KG1 (cell line): ENCODE measurements at regions not wholly inside any gene's neighbourhood (a gene's known extent, or its start where the extent isn't known, plus 50 kb on each side); places are given as distances from the start of the nearest gene placed in this dataset.

Experiments used
- DNase-seq: peaks from one replicate; lab custom pipeline; 2025; lab: John Stamatoyannopoulos, UW

DNA sequence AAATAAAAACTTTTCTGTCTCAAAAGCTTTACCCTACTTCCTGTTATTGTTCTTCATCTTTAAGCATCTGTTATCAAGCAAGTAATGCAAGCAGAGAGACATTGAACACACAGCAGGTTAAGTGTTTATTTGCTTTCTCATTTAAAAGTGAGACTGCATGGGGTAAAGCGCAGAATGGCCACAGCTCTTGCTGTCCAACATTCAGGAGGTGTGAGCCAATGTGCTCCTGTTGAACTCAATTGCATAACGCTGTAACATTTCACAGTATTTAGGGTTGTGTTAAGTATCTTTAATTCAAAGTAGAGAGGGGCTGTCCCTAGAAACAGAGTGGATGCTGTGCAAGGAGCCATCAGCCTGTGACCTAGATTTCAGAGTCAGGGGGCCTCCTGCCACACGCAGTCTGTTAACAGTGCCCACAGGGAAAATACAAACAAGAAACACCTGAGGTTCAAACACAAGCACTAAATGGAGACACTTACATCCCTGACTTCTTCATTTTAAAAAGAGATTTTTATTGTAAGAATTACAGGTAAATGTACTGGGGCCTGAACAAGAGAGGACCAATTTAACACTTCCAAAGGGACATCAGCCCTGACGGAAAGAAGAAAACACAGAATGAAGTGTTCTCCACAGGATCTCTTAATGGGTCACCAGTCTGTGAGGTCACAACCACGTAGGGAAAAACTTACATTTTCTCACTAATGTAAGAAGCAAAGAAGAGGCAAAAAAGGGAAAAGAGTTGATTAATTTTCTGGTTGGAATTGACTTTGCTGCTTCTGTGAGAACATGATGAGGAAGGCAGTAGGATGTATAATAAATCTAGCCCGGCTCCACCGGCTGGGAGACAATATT is 815.1 kb downstream of the VGLL3 start:
- no peak for DNase-seq

GRCh38 chr3:86175051-86175536 is 815.9 kb downstream of the VGLL3 start:
- no peak for DNase-seq

DNA sequence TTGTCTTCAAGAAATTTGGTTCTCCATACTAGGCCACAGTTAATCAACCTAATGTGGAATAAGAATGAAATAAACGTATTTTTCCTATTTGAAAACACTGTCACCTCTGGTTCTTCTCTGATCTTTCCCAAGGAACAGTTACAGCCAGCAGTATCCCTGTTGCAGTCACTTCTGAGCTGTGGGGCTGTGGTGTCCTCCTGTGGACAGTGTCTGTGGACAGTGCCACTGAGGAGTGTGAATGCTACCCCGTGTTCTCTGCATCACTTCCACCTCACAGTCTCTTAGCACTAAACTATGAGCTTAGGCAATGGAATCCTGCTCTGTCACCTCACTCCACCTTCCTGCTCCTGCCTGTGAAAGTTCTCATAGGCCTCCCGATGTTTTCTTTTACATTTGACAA is 817.5 kb downstream of the VGLL3 start:
- no peak for DNase-seq

DNA sequence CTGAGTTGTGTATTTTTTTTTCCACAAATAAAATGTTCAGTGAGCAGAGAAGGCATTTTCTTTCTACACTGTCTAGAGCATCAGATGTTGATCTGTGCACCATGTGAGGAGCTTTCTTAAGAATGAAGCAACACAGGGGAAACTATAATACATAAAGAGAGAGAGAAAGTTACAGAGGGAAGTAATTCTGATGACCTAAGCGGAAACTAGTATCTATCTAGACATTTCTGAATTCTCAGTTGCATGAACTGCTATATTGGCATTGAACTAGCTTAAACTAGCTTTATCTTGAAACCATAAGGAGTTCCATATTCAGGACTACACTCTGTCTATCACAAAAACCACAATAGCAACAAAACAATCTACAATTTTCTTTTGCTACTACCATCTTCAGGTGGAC is 822.4 kb downstream of the VGLL3 start:
- DNase-seq = no peak

- DNase-seq = no peak
Observed at GRCh38 chr3:86162521-86162920, 828.4 kb downstream of the VGLL3 start.

DNA sequence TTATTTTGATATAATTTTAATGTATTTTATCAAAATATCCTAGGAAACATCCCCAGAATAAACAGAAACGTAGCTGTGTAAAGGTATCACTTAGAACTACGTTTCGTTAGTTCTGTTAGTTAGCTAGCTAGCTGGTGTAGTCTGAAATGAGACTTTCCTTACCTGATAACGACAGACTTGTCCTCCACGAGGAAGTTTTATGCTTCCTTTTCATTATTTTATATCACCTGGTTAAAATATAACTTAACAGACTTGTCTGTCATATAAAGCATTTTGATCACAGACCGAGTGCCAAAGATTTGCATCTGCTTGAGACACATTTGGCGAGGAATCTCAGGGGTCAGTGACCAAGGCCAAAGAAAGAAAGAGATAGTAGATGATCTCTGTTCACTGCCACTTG is 829.5 kb downstream of the VGLL3 start:
- no peak for DNase-seq

GRCh38 chr3:86152620-86153019 is 838.3 kb downstream of the VGLL3 start:
- no peak for DNase-seq

DNA sequence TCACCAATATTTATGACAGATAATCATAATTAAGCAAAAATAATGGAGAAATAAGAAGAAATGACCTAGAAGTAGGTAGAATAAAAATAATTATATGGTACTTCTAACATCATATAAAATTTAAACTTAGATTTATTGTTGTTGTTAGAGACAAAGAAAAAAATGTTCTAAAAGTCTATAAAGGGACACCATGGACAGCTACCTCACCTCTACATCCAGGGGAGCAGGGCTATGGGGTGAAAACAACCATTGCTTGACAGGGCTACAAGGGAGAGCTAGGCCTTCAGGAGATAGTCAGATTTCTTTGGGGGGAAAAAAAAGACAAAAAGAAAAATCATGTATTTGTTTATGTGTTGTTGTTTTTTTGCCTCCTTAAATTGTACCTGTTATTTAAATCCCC is 841.9 kb downstream of the VGLL3 start:
- no peak for DNase-seq

DNA sequence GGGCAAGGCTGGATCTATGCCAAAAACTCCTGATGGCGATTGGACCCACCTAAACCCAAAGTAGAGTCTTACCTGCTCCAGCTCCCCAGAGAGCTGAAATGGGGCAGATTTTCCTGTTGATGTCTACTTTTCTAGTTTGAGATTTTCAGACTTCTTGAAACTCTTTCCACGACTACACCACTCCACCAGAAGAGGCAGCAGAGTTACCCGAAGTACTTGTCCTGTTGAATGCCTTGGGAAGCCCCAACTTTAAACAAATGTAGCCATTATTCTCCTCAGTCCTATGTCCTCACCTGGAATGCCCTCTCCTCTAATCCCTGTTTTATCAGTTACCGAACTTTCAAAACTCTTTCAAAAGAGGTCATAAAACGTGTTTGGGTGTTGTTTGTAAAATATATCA is 843.8 kb downstream of the VGLL3 start:
- DNase-seq = no peak

GRCh38 chr3:86126552-86126951 is 864.4 kb downstream of the VGLL3 start:
- DNase-seq = no peak
